GM23338 (cell line): ENCODE measurements at regions not wholly inside any gene's neighbourhood (a gene's known extent, or its start where the extent isn't known, plus 50 kb on each side); places are given as distances from the start of the nearest gene placed in this dataset.

Source experiments
- ATAC-seq: fragments of 200-7000 bp; cut with Tn5 transposase; 3 replicates; pipeline ENCODE4 v1.9.1; 2020
- DNase-seq: peaks from one replicate; pipeline ENCODE4 v3.0.0-alpha.2; 2015; ENCODE audit warnings: low spot score
- H2AFZ ChIP-seq: fragments of 200-600 bp; sonication (generic); 2 replicates; pipeline ENCODE4 v1.8.0; 2016; ENCODE audit warnings: antibody characterized with exemption, mild to moderate bottlenecking, moderate library complexity
- H3F3A ChIP-seq: fragments of 200-600 bp; sonication (generic); replicated peaks from 2 replicates; pipeline ENCODE4 v1.8.0; 2017; ENCODE audit warnings: antibody characterized with exemption, mixed run types, low read depth
- H3K27ac ChIP-seq: fragments of 200-600 bp; sonication (generic); 2 replicates; pipeline ENCODE4 v1.6.1; 2016; ENCODE audit warnings: low read depth
- H3K27me3 ChIP-seq: fragments of 200-600 bp; sonication (generic); 2 replicates; pipeline ENCODE4 v1.8.0; 2016; ENCODE audit warnings: mild to moderate bottlenecking, mixed run types, moderate library complexity; ENCODE audit not compliant: insufficient read depth
- H3K36me3 ChIP-seq: fragments of 200-600 bp; sonication (generic); 2 replicates; pipeline ENCODE4 v1.8.0; 2016; ENCODE audit warnings: mild to moderate bottlenecking; ENCODE audit not compliant: insufficient read depth
- H3K4me1 ChIP-seq: fragments of 200-600 bp; sonication (generic); 2 replicates; pipeline ENCODE4 v1.8.0; 2016; ENCODE audit warnings: mild to moderate bottlenecking, moderate library complexity; ENCODE audit not compliant: insufficient read depth
- H3K4me2 ChIP-seq: fragments of 200-600 bp; sonication (generic); 2 replicates; pipeline ENCODE4 v1.7.1; 2017; ENCODE audit warnings: mixed run types
- H3K4me3 ChIP-seq: fragments of 200-600 bp; sonication (generic); 2 replicates; pipeline ENCODE4 v1.6.1; 2016; ENCODE audit warnings: mixed run types
- H3K79me2 ChIP-seq: fragments of 200-600 bp; sonication (generic); replicated peaks from 2 replicates; pipeline ENCODE4 v1.8.0; 2017; ENCODE audit warnings: mild to moderate bottlenecking; ENCODE audit not compliant: insufficient read depth
- H3K9me2 ChIP-seq: fragments of 200-600 bp; sonication (generic); 2 replicates; pipeline ENCODE4 v1.8.0; 2017; ENCODE audit not compliant: insufficient read depth
- H4K20me1 ChIP-seq: fragments of 200-600 bp; sonication (generic); replicated peaks from 2 replicates; pipeline ENCODE4 v1.8.0; 2017; ENCODE audit warnings: mild to moderate bottlenecking; ENCODE audit not compliant: insufficient read depth
- H3K27ac Mint-ChIP-seq: 2 replicates; pipeline ENCODE4 v1.8.0; 2020; ENCODE audit warnings: inconsistent platforms, mild to moderate bottlenecking, moderate library complexity, mixed read lengths
- H3K27me3 Mint-ChIP-seq: 3 replicates; pipeline ENCODE4 v1.8.0; 2022; ENCODE audit warnings: low read depth, mild to moderate bottlenecking, moderate library complexity, mixed read lengths, inconsistent platforms; ENCODE audit not compliant: insufficient read depth, poor library complexity
- H3K36me3 Mint-ChIP-seq: 3 replicates; pipeline ENCODE4 v1.8.0; 2021; ENCODE audit warnings: low read depth, mild to moderate bottlenecking, inconsistent platforms, moderate library complexity, mixed read lengths
- H3K4me1 Mint-ChIP-seq: 3 replicates; pipeline ENCODE4 v1.8.0; 2020; ENCODE audit warnings: mild to moderate bottlenecking, inconsistent platforms, mixed read lengths
- H3K4me3 Mint-ChIP-seq: 3 replicates; pipeline ENCODE4 v1.8.0; 2021; ENCODE audit warnings: moderate library complexity, mild to moderate bottlenecking, inconsistent platforms, mixed read lengths
- H3K9me3 Mint-ChIP-seq: 3 replicates; pipeline ENCODE4 v1.8.0; 2020; ENCODE audit warnings: moderate library complexity, mild to moderate bottlenecking, inconsistent platforms, mixed read lengths
- CREB1 ChIP-seq: fragments of 250-450 bp; sonication (Bioruptor Pico); IDR thresholded peaks from 2 replicates; pipeline ENCODE4 v1.5.0; 2020; ENCODE audit warnings: low read depth, mild to moderate bottlenecking, moderate library complexity
- EZH2 ChIP-seq: fragments of 200-600 bp; sonication (generic); IDR thresholded peaks from one replicate; pipeline ENCODE4 v1.8.0; 2017; ENCODE audit warnings: antibody characterized with exemption, mild to moderate bottlenecking, low read depth; ENCODE audit not compliant: unreplicated experiment
- JUNB ChIP-seq: IDR thresholded peaks from one replicate; pipeline ENCODE4 v1.6.1; 2016; ENCODE audit warnings: antibody characterized with exemption; ENCODE audit not compliant: unreplicated experiment
- POLR2AphosphoS5 ChIP-seq: IDR thresholded peaks from 2 replicates; pipeline ENCODE4 v1.6.1; 2016; ENCODE audit warnings: antibody characterized with exemption, low read depth
- REST ChIP-seq: IDR thresholded peaks from one replicate; pipeline ENCODE4 v1.6.1; 2018; ENCODE audit warnings: antibody characterized with exemption; ENCODE audit not compliant: unreplicated experiment
- ZNF331 ChIP-seq: fragments of 250-450 bp; sonication (Bioruptor Pico); IDR thresholded peaks from 2 replicates; pipeline ENCODE4 v1.5.0; 2020; ENCODE audit warnings: low read depth, mild to moderate bottlenecking, moderate library complexity
- ZNF462 ChIP-seq: fragments of 250-450 bp; sonication (Bioruptor Pico); IDR thresholded peaks from 2 replicates; pipeline ENCODE4 v1.5.0; 2020; ENCODE audit warnings: mild to moderate bottlenecking, moderate library complexity

- peaks cover 1% of the 10 kb centered on the region for H3K27me3 Mint-ChIP-seq
- no peaks in the 10 kb centered on the region for H3K27me3 ChIP-seq
- H3F3A ChIP-seq, result no peaks in the 10 kb centered on the region
- DNase-seq (no peak), ATAC-seq (no peak)
- no peaks in the 10 kb centered on the region; the same call in 1 of the 2 replicates for H4K20me1 ChIP-seq
- H3K4me2 ChIP-seq, result no peak overlapping the region
- TF ChIP-seq POLR2AphosphoS5 (no peak), CREB1 (CRISPR knock-in tag) (no peak), REST (no peak), JUNB (no peak)
- H3K4me3 ChIP-seq, result no peak overlapping the region
- H3K27ac ChIP-seq, result no peak overlapping the region
- H3K9me3 Mint-ChIP-seq, result no peaks in the 10 kb centered on the region; the same call in 2 of the 3 replicates
- no peaks in the 10 kb centered on the region for H3K79me2 ChIP-seq
- H3K4me1 ChIP-seq, result no peaks in the 10 kb centered on the region
- H3K4me3 Mint-ChIP-seq, result no peak overlapping the region
- no peaks in the 10 kb centered on the region for H3K4me1 Mint-ChIP-seq
- peaks cover 8% of the 10 kb centered on the region; the same call in 1 of the 2 replicates for H3K9me2 ChIP-seq
- H2AFZ ChIP-seq, result no peak overlapping the region
- H3K36me3 ChIP-seq, result no peaks in the 10 kb centered on the region; the same call in 1 of the 2 replicates
- no peak overlapping the region for H3K27ac Mint-ChIP-seq
- H3K36me3 Mint-ChIP-seq, result no peaks in the 10 kb centered on the region
These were observed 287.8 kb downstream of the GAS1 start for GRCh38 chr9:86659413-86660046.

- Histone ChIP-seq H3K4me3 (no peak overlapping the region), H3F3A (no peaks in the 10 kb centered on the region), H3K79me2 (no peaks in the 10 kb centered on the region), H2AFZ (no peak overlapping the region), H4K20me1 (no peaks in the 10 kb centered on the region; the same call in 1 of the 2 replicates), H3K27ac (no peak overlapping the region), H3K4me1 (no peaks in the 10 kb centered on the region), H3K4me2 (no peak overlapping the region), H3K36me3 (no peaks in the 10 kb centered on the region), H3K9me2 (peaks cover 8% of the 10 kb centered on the region; the same call in 1 of the 2 replicates), H3K27me3 (no peaks in the 10 kb centered on the region)
- H3K4me3 Mint-ChIP-seq, result no peak overlapping the region
- no peaks in the 10 kb centered on the region; the same call in 2 of the 3 replicates for H3K9me3 Mint-ChIP-seq
- no peaks in the 10 kb centered on the region for H3K36me3 Mint-ChIP-seq
- H3K27me3 Mint-ChIP-seq, result no peaks in the 10 kb centered on the region
- no peak overlapping the region for H3K27ac Mint-ChIP-seq
- ATAC-seq (no peak), DNase-seq (no peak)
- no peaks in the 10 kb centered on the region for H3K4me1 Mint-ChIP-seq
- no peak for TF ChIP-seq REST
- no peak for TF ChIP-seq POLR2AphosphoS5
- TF ChIP-seq ZNF331 (CRISPR knock-in tag), result no peak
- no peak for TF ChIP-seq ZNF462 (CRISPR knock-in tag)
- TF ChIP-seq EZH2, result no peak
- TF ChIP-seq JUNB, result no peak
- TF ChIP-seq CREB1 (CRISPR knock-in tag), result no peak
These were observed 292.2 kb downstream of the GAS1 start for GRCh38 chr9:86655147-86655546.
